GM18519 (cell line): ENCODE measurements at regions not wholly inside any gene's neighbourhood (a gene's known extent, or its start where the extent isn't known, plus 50 kb on each side); places are given as distances from the start of the nearest gene placed in this dataset.

Source experiments
- ATAC-seq: cut with Tn5 transposase; IDR thresholded peaks from one replicate; pipeline ENCODE4 v1.9.1; 2021; ENCODE audit warnings: mild to moderate bottlenecking, moderate library complexity; ENCODE audit not compliant: unreplicated experiment, low FRiP score

GRCh38 chr1:38327559-38327973 lies 281.0 kb upstream of the POU3F1 start:
- no peak for ATAC-seq

GRCh38 chr1:38326856-38327255 lies 280.3 kb upstream of the POU3F1 start:
- no peak for ATAC-seq

- no peak for ATAC-seq
These were observed 279.5 kb upstream of the POU3F1 start for GRCh38 chr1:38326135-38326534.

- ATAC-seq: no peak
These were observed 266.2 kb upstream of the POU3F1 start for GRCh38 chr1:38312753-38313152.

GRCh38 chr1:38310079-38310478 lies 263.5 kb upstream of the POU3F1 start:
- ATAC-seq: no peak

GRCh38 chr1:38308780-38309179 lies 262.2 kb upstream of the POU3F1 start:
- no peak for ATAC-seq

GRCh38 chr1:38305666-38306065 lies 259.1 kb upstream of the POU3F1 start:
- no peak for ATAC-seq

GRCh38 chr1:38303843-38304242 lies 257.2 kb upstream of the POU3F1 start:
- ATAC-seq: no peak

GRCh38 chr1:38301040-38301439 lies 254.4 kb upstream of the POU3F1 start:
- ATAC-seq: no peak

GRCh38 chr1:38300616-38301015 lies 254.0 kb upstream of the POU3F1 start:
- ATAC-seq: no peak

- ATAC-seq: no peak
These were observed 251.2 kb upstream of the POU3F1 start for GRCh38 chr1:38297842-38298241.

GRCh38 chr1:38297246-38297645 lies 250.7 kb upstream of the POU3F1 start:
- no peak for ATAC-seq

- no peak for ATAC-seq
These were observed 249.5 kb upstream of the POU3F1 start for GRCh38 chr1:38296047-38296446.

- ATAC-seq: no peak
These were observed 247.0 kb upstream of the POU3F1 start for GRCh38 chr1:38293567-38293966.

GRCh38 chr1:38292969-38293368 lies 246.4 kb upstream of the POU3F1 start:
- no peak for ATAC-seq

GRCh38 chr1:38291906-38292521 lies 245.4 kb upstream of the POU3F1 start:
- no peak for ATAC-seq

GRCh38 chr1:38291336-38291735 lies 244.7 kb upstream of the POU3F1 start:
- no peak for ATAC-seq

- ATAC-seq: no peak
These were observed 242.4 kb upstream of the POU3F1 start for GRCh38 chr1:38289034-38289433.

- ATAC-seq: no peak
These were observed 241.0 kb upstream of the POU3F1 start for GRCh38 chr1:38287547-38287946.

- ATAC-seq: no peak
These were observed 240.4 kb upstream of the POU3F1 start for GRCh38 chr1:38287036-38287435.

- ATAC-seq: no peak
These were observed 239.4 kb upstream of the POU3F1 start for GRCh38 chr1:38285807-38286530.

- no peak for ATAC-seq
These were observed 238.4 kb upstream of the POU3F1 start for GRCh38 chr1:38284953-38285352.
